Panc1 (cell line): ENCODE measurements at regions not wholly inside any gene's neighbourhood (a gene's known extent, or its start where the extent isn't known, plus 50 kb on each side); places are given as distances from the start of the nearest gene placed in this dataset.

Experiments
- ATAC-seq: fragments of 200-7000 bp; cut with Tn5 transposase; 2 replicates; pipeline ENCODE4 v1.9.1; 2020; ENCODE audit warnings: mild to moderate bottlenecking, moderate library complexity
- BruUV-seq: library from RNA; stranded (reverse); fragments of 400-500 nt; replicated peaks from 2 replicates; lab custom pipeline; 2021; lab: Mats Ljungman, UMichigan
- CTCF ChIA-PET: fragments of 300-600 bp; sonication (Branson Sonifier 250); formaldehyde crosslinking; loops from one replicate; lab custom pipeline; 2022; ENCODE audit warnings: antibody characterized with exemption; lab: Charles Lee
- POLR2A ChIA-PET: fragments of 300-600 bp; sonication (Branson Sonifier 250); formaldehyde crosslinking; loops from one replicate; lab custom pipeline; 2022; ENCODE audit warnings: antibody characterized with exemption; lab: Charles Lee
- DNase-seq: peaks from one replicate; pipeline ENCODE4 v3.0.0-alpha.2; 2010; ENCODE audit warnings: low read depth, low spot score
- H3K27ac ChIP-seq: 2 replicates; pipeline ENCODE4 v1.5.1; 2011; ENCODE audit warnings: mild to moderate bottlenecking, low read length, inconsistent platforms
- H3K27me3 ChIP-seq: fragments of 200-500 bp; sonication (Bioruptor generic); 2 replicates; pipeline ENCODE4 v1.6.0; 2014; ENCODE audit warnings: low read length, inconsistent platforms; ENCODE audit not compliant: control insufficient read depth, insufficient read depth
- H3K36me3 ChIP-seq: fragments of 200-500 bp; sonication (Bioruptor generic); 2 replicates; pipeline ENCODE4 v1.5.1; 2014; ENCODE audit warnings: inconsistent platforms, mild to moderate bottlenecking, low read length, moderate library complexity; ENCODE audit not compliant: control insufficient read depth, insufficient read depth
- H3K4me1 ChIP-seq: 2 replicates; pipeline ENCODE4 v1.5.1; 2011; ENCODE audit warnings: inconsistent platforms, mild to moderate bottlenecking, low read length, moderate library complexity; ENCODE audit not compliant: control insufficient read depth, insufficient read depth
- H3K4me3 ChIP-seq, 2 experiments: 2 replicates each; pipeline ENCODE4 v1.5.1; 2011 to 2012; ENCODE audit warnings: low read depth in 2 of 2, low read length in 2 of 2, mild to moderate bottlenecking in 2 of 2, inconsistent platforms in 1 of 2, moderate library complexity in 1 of 2
- H3K9me3 ChIP-seq: fragments of 200-500 bp; sonication (Bioruptor generic); 2 replicates; pipeline ENCODE4 v1.5.1; 2014; ENCODE audit warnings: low read depth, mild to moderate bottlenecking, inconsistent platforms, low read length, moderate library complexity; ENCODE audit not compliant: control insufficient read depth, insufficient read depth
- POLR2AphosphoS5 ChIP-seq: IDR thresholded peaks from 2 replicates; pipeline ENCODE4 v1.6.1; 2012; ENCODE audit warnings: mild to moderate bottlenecking, low read depth, low read length, moderate library complexity
- REST ChIP-seq, 2 experiments: IDR thresholded peaks; 2 replicates each; pipeline ENCODE4 v1.6.1; 2011 to 2012; ENCODE audit warnings: low read depth in 2 of 2, control low read depth in 1 of 2, low read length in 1 of 2, mild to moderate bottlenecking in 1 of 2, moderate library complexity in 1 of 2; ENCODE audit not compliant: insufficient read depth in 1 of 2
- SIN3A ChIP-seq: IDR thresholded peaks from 2 replicates; pipeline ENCODE4 v1.6.1; 2012; ENCODE audit warnings: low read depth, mild to moderate bottlenecking, low read length, moderate library complexity, borderline replicate concordance; ENCODE audit not compliant: insufficient read depth
- TCF7L2 ChIP-seq: IDR thresholded peaks from 2 replicates; pipeline ENCODE4 v1.6.1; 2011; ENCODE audit warnings: mild to moderate bottlenecking, low read depth, low read length, inconsistent platforms
- in situ Hi-C: cut with HindIII; loops from 2 replicates; pipeline ENCODE4 v1.10.0; 2016; ENCODE audit warnings: low sequenced_read_pairs, low pct_unique_long_range_greater_than_20kb
- intact Hi-C: fragments of 100-400 bp; cut with micrococcal nuclease; formaldehyde crosslinking; loops from one replicate; pipeline ENCODE4 v1.10.0; 2022; ENCODE audit not compliant: unreplicated experiment
- TF ChIP-seq, protein P1 (sequence below): fragments of 450-650 bp; IDR thresholded peaks from 2 replicates; pipeline ENCODE4 v1.5.1; 2017; ENCODE audit warnings: mild to moderate bottlenecking

DNA sequence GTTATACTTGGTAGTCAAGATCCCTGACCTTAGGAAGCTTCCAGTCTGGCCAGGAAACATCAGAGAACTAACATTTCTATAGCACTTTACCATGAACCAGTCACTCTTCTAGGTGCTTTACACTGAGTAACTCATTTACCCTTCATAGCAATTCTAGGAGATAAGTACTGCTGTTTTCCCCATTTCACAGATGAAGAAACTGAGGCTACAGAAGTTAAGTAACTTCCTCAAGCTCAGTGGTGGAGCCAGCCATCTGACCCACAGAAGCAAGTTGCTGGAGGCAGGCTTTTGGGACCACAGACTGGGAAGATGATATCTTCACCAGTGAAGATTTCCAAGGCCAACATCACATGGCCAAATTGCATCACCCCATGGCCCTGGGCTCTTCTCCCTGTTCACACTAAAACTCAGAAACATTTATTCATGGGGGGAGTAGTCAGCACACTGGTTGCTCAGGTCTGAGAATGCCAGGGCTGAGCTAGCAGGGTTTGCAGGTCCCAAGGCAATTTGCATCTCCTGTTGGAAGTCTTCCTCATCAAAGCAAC, 70.3 kb downstream of the UNC5CL start:
- no TSS peak for BruUV-seq
- Histone ChIP-seq H3K36me3 (no peaks in the 10 kb centered on the region), H3K27me3 (no peaks in the 10 kb centered on the region), H3K27ac (peak overlapping the region; percentile 74; the same call in 1 of the 2 replicates), H3K4me3 (no peak overlapping the region), H3K9me3 (no peaks in the 10 kb centered on the region), H3K4me1 (no peaks in the 10 kb centered on the region; the same call in none of the 2 replicates)
- ChIA-PET POLR2A (no interaction called here), CTCF (interaction anchor here (0.6 kb wide), 1 partner anchor 19 kb away, joined by 4 read pairs; no protein-coding TSS in a partner anchor)
- in situ Hi-C loops: no loop called here
- TF ChIP-seq REST (IDR thresholded peaks at IDR 0.05; ENCODE audit: insufficient read depth in 1 of 2, low read depth in 2 of 2, low read length in 1 of 2): no peak
- TF ChIP-seq TCF7L2: no peak
- TF ChIP-seq, protein P1, sequence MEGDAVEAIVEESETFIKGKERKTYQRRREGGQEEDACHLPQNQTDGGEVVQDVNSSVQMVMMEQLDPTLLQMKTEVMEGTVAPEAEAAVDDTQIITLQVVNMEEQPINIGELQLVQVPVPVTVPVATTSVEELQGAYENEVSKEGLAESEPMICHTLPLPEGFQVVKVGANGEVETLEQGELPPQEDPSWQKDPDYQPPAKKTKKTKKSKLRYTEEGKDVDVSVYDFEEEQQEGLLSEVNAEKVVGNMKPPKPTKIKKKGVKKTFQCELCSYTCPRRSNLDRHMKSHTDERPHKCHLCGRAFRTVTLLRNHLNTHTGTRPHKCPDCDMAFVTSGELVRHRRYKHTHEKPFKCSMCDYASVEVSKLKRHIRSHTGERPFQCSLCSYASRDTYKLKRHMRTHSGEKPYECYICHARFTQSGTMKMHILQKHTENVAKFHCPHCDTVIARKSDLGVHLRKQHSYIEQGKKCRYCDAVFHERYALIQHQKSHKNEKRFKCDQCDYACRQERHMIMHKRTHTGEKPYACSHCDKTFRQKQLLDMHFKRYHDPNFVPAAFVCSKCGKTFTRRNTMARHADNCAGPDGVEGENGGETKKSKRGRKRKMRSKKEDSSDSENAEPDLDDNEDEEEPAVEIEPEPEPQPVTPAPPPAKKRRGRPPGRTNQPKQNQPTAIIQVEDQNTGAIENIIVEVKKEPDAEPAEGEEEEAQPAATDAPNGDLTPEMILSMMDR: no peak
- TF ChIP-seq SIN3A: no peak
- ATAC-seq (no peak), DNase-seq (no peak)
- intact Hi-C loops: no loop called here

- Histone ChIP-seq H3K36me3 (no peaks in the 10 kb centered on the region), H3K4me1 (no peaks in the 10 kb centered on the region; the same call in none of the 2 replicates), H3K4me3 (no peak overlapping the region), H3K27ac (peak overlapping the region; percentile 74), H3K27me3 (no peaks in the 10 kb centered on the region), H3K9me3 (no peaks in the 10 kb centered on the region)
- intact Hi-C loops (no loop called here), in situ Hi-C loops (no loop called here)
- DNase-seq (no peak), ATAC-seq (no peak)
- no peak for TF ChIP-seq TCF7L2
- TF ChIP-seq POLR2AphosphoS5: no peak
- TF ChIP-seq, protein P1: no peak
- no peak for TF ChIP-seq SIN3A
- TF ChIP-seq REST (IDR thresholded peaks at IDR 0.05; ENCODE audit: insufficient read depth in 1 of 2, low read depth in 2 of 2, low read length in 1 of 2): no peak
- CTCF ChIA-PET: no interaction called here
- BruUV-seq: no TSS peak
- POLR2A ChIA-PET: no interaction called here
Observed at GRCh38 chr6:40966860-40967259, 72.2 kb downstream of the UNC5CL start.
